Cardiac fibroblast (primary cell): ENCODE measurements at regions not wholly inside any gene's neighbourhood (a gene's known extent, or its start where the extent isn't known, plus 50 kb on each side); places are given as distances from the start of the nearest gene placed in this dataset.

Experiments
- DNase-seq, 2 donors: peaks; one replicate each; pipeline versions ENCODE4 v3.0.0 to v3.0.0-alpha.2; 2010; ENCODE audit warnings: low read depth in 2 of 2
- H3K4me3 ChIP-seq, 2 donors: replicated peaks in 1 of 2; 1 replicate in 1 of 2; 2 replicates in 1 of 2; pipeline ENCODE4 v1.5.1; 2011; ENCODE audit warnings: low read depth in 2 of 2, low read length in 2 of 2, mild to moderate bottlenecking in 2 of 2, moderate library complexity in 1 of 2
- CTCF ChIP-seq: IDR thresholded peaks from one replicate; pipeline ENCODE4 v1.5.1; 2011; ENCODE audit warnings: low read depth, mild to moderate bottlenecking, low read length, inconsistent platforms

GRCh38 chr1:194293851-194294405, 1107.5 kb upstream of the B3GALT2 start:
- no peak overlapping the region for H3K4me3 ChIP-seq
- no peak for TF ChIP-seq CTCF
- no peak for DNase-seq

- TF ChIP-seq CTCF: no peak
- DNase-seq: no peak
- H3K4me3 ChIP-seq: no peak overlapping the region
These were observed 1106.6 kb upstream of the B3GALT2 start for GRCh38 chr1:194292966-194293365.

GRCh38 chr1:194289569-194290266, 1103.3 kb upstream of the B3GALT2 start:
- H3K4me3 ChIP-seq: no peak overlapping the region
- no peak for DNase-seq
- TF ChIP-seq CTCF: no peak

- no peak overlapping the region for H3K4me3 ChIP-seq
- DNase-seq: no peak
- no peak for TF ChIP-seq CTCF
These were observed 1101.8 kb upstream of the B3GALT2 start for GRCh38 chr1:194288238-194288637.

- no peak overlapping the region for H3K4me3 ChIP-seq
- TF ChIP-seq CTCF: no peak
- DNase-seq: no peak
These were observed 1095.0 kb upstream of the B3GALT2 start for GRCh38 chr1:194281376-194281775.

- no peak for DNase-seq
- H3K4me3 ChIP-seq: no peak overlapping the region
- TF ChIP-seq CTCF: no peak
These were observed 1094.0 kb upstream of the B3GALT2 start for GRCh38 chr1:194280463-194280862.

- no peak for TF ChIP-seq CTCF
- H3K4me3 ChIP-seq: no peak overlapping the region
- no peak for DNase-seq
These were observed 1093.6 kb upstream of the B3GALT2 start for GRCh38 chr1:194279975-194280374.
